ENCODE measurements at regions not wholly inside any gene's neighbourhood (a gene's known extent, or its start where the extent isn't known, plus 50 kb on each side); places are given as distances from the start of the nearest gene placed in this dataset.

DNA sequence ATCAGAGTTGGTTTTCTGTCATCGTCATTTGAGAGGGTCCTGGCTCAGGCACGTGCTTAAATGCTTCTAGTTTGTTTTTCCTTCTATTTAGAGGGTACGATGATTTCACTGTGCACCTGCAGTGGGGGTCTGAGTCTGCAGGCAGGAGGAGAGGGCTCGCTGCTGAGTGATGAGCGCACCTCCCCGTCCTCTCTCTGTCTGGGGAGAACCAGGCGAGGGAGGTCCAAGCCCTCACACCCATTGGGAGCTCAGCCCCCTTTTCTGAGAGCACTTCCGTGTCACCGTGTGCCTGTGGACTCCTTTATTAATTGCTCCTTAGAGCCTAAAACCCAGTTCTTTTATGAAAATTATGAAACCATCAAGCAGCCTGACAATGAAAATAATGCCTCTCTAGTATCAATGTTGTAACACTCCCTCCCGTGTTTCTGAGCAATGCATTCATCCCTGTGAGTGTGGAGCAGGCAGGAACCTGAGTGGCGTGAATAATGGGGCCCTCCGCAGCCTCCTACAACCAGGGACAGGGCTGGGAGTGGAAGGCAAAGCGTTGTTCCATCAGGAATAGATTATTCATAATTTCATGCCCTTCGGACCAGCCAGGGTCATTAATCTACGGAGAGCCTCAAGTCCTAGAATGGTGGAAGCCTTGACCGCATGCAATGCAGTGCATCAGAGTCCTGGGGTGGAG, 191.6 kb downstream of the UQCRFS1 start:
- TF ChIP-seq, protein P1, sequence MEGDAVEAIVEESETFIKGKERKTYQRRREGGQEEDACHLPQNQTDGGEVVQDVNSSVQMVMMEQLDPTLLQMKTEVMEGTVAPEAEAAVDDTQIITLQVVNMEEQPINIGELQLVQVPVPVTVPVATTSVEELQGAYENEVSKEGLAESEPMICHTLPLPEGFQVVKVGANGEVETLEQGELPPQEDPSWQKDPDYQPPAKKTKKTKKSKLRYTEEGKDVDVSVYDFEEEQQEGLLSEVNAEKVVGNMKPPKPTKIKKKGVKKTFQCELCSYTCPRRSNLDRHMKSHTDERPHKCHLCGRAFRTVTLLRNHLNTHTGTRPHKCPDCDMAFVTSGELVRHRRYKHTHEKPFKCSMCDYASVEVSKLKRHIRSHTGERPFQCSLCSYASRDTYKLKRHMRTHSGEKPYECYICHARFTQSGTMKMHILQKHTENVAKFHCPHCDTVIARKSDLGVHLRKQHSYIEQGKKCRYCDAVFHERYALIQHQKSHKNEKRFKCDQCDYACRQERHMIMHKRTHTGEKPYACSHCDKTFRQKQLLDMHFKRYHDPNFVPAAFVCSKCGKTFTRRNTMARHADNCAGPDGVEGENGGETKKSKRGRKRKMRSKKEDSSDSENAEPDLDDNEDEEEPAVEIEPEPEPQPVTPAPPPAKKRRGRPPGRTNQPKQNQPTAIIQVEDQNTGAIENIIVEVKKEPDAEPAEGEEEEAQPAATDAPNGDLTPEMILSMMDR (IDR thresholded peaks at IDR 0.05): no peak
- TF ChIP-seq POLR2A (IDR thresholded peaks at IDR 0.05) (no peak), EP300 (IDR thresholded peaks at IDR 0.05) (no peak)
